OCI-LY1 (cell line): ENCODE measurements at regions not wholly inside any gene's neighbourhood (a gene's known extent, or its start where the extent isn't known, plus 50 kb on each side); places are given as distances from the start of the nearest gene placed in this dataset.
"Not testable (repeated sequence)": the region's sequence is repeated elsewhere in the genome, so short reads cannot be mapped to it uniquely, and the experiment has no call there.

Experiments used
- H2AFZ ChIP-seq: fragments of 200-600 bp; sonication (generic), shearing (Covaris generic); 2 replicates; pipeline ENCODE4 v1.6.0; 2014; ENCODE audit warnings: antibody characterized with exemption, mild to moderate bottlenecking, low read length
- H3F3A ChIP-seq: fragments of 200-600 bp; sonication (generic), shearing (Covaris generic); 2 replicates; pipeline ENCODE4 v1.6.0; 2014; ENCODE audit warnings: mild to moderate bottlenecking, antibody characterized with exemption, low read length, moderate library complexity; ENCODE audit not compliant: insufficient read depth
- H3K27ac ChIP-seq: fragments of 200-600 bp; sonication (generic); 2 replicates; pipeline ENCODE4 v1.5.1; 2014; ENCODE audit warnings: low read length, mixed run types, mild to moderate bottlenecking, low read depth; ENCODE audit not compliant: poor library complexity, severe bottlenecking
- H3K27me3 ChIP-seq: fragments of 200-600 bp; sonication (generic); 2 replicates; pipeline ENCODE4 v1.6.0; 2014; ENCODE audit warnings: antibody characterized with exemption, mild to moderate bottlenecking, low read length, moderate library complexity; ENCODE audit not compliant: insufficient read depth
- H3K36me3 ChIP-seq: fragments of 200-600 bp; sonication (generic); 2 replicates; pipeline ENCODE4 v1.6.1; 2014; ENCODE audit warnings: mild to moderate bottlenecking, antibody characterized with exemption, low read length, moderate library complexity, mixed read lengths; ENCODE audit not compliant: insufficient read depth
- H3K4me1 ChIP-seq: fragments of 200-600 bp; sonication (generic); 2 replicates; pipeline ENCODE4 v1.5.1; 2014; ENCODE audit warnings: mild to moderate bottlenecking, low read length, moderate library complexity; ENCODE audit not compliant: insufficient read depth, severe bottlenecking
- H3K4me2 ChIP-seq: fragments of 200-600 bp; sonication (generic), shearing (Covaris generic); 2 replicates; pipeline ENCODE4 v1.6.1; 2014; ENCODE audit warnings: low read length
- H3K4me3 ChIP-seq: fragments of 200-600 bp; sonication (generic); 2 replicates; pipeline ENCODE4 v1.5.1; 2014; ENCODE audit warnings: low read length, low read depth, mild to moderate bottlenecking, mixed read lengths; ENCODE audit not compliant: poor library complexity, severe bottlenecking
- H3K79me2 ChIP-seq: fragments of 200-600 bp; shearing (Covaris generic); 2 replicates; pipeline ENCODE4 v1.6.1; 2016; ENCODE audit warnings: mixed run types, low read length, mixed read lengths; ENCODE audit not compliant: insufficient read depth
- H3K9ac ChIP-seq: fragments of 200-600 bp; sonication (generic), shearing (Covaris generic); 2 replicates; pipeline ENCODE4 v1.6.1; 2014; ENCODE audit warnings: mild to moderate bottlenecking, low read length, mixed read lengths
- H3K9me2 ChIP-seq: fragments of 200-600 bp; sonication (generic), shearing (Covaris generic); 2 replicates; pipeline ENCODE4 v1.6.1; 2014; ENCODE audit warnings: low read depth, mild to moderate bottlenecking, low read length, mixed read lengths
- H3K9me3 ChIP-seq: fragments of 200-600 bp; shearing (Covaris generic); 2 replicates; pipeline ENCODE4 v1.6.1; 2014; ENCODE audit warnings: low read length, mixed read lengths
- H4K20me1 ChIP-seq: fragments of 200-600 bp; sonication (generic), shearing (Covaris generic); 2 replicates; pipeline ENCODE4 v1.6.0; 2016; ENCODE audit warnings: mild to moderate bottlenecking, low read length; ENCODE audit not compliant: insufficient read depth
- EZH2 ChIP-seq: fragments of 200-600 bp; sonication (generic), shearing (Covaris generic); IDR thresholded peaks from 2 replicates; pipeline ENCODE4 v1.8.0; 2017; ENCODE audit warnings: borderline replicate concordance, mixed run types, mild to moderate bottlenecking, antibody characterized with exemption, low read length, moderate library complexity, mixed read lengths
- TF ChIP-seq, protein P1 (sequence below): fragments of 200-600 bp; sonication (generic), shearing (Covaris generic); IDR thresholded peaks from 2 replicates; pipeline ENCODE4 v1.5.1; 2017; ENCODE audit warnings: mild to moderate bottlenecking, antibody characterized with exemption, low read length, moderate library complexity, mixed read lengths

- Histone ChIP-seq H3K27ac (no peak overlapping the region), H3K9me3 (no peaks in the 10 kb centered on the region), H3K4me2 (no peak overlapping the region), H4K20me1 (no peaks in the 10 kb centered on the region), H3K79me2 (no peaks in the 10 kb centered on the region), H3K36me3 (no peaks in the 10 kb centered on the region), H3K4me3 (no peak overlapping the region), H3F3A (no peaks in the 10 kb centered on the region), H2AFZ (no peak overlapping the region), H3K9me2 (no peaks in the 10 kb centered on the region), H3K27me3 (no peaks in the 10 kb centered on the region), H3K4me1 (no peaks in the 10 kb centered on the region), H3K9ac (no peak overlapping the region)
- TF ChIP-seq, protein P1, sequence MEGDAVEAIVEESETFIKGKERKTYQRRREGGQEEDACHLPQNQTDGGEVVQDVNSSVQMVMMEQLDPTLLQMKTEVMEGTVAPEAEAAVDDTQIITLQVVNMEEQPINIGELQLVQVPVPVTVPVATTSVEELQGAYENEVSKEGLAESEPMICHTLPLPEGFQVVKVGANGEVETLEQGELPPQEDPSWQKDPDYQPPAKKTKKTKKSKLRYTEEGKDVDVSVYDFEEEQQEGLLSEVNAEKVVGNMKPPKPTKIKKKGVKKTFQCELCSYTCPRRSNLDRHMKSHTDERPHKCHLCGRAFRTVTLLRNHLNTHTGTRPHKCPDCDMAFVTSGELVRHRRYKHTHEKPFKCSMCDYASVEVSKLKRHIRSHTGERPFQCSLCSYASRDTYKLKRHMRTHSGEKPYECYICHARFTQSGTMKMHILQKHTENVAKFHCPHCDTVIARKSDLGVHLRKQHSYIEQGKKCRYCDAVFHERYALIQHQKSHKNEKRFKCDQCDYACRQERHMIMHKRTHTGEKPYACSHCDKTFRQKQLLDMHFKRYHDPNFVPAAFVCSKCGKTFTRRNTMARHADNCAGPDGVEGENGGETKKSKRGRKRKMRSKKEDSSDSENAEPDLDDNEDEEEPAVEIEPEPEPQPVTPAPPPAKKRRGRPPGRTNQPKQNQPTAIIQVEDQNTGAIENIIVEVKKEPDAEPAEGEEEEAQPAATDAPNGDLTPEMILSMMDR: no peak
- no peak for TF ChIP-seq EZH2
Observed at GRCh38 chr4:138473339-138473738, 231.2 kb upstream of the SLC7A11 start.

DNA sequence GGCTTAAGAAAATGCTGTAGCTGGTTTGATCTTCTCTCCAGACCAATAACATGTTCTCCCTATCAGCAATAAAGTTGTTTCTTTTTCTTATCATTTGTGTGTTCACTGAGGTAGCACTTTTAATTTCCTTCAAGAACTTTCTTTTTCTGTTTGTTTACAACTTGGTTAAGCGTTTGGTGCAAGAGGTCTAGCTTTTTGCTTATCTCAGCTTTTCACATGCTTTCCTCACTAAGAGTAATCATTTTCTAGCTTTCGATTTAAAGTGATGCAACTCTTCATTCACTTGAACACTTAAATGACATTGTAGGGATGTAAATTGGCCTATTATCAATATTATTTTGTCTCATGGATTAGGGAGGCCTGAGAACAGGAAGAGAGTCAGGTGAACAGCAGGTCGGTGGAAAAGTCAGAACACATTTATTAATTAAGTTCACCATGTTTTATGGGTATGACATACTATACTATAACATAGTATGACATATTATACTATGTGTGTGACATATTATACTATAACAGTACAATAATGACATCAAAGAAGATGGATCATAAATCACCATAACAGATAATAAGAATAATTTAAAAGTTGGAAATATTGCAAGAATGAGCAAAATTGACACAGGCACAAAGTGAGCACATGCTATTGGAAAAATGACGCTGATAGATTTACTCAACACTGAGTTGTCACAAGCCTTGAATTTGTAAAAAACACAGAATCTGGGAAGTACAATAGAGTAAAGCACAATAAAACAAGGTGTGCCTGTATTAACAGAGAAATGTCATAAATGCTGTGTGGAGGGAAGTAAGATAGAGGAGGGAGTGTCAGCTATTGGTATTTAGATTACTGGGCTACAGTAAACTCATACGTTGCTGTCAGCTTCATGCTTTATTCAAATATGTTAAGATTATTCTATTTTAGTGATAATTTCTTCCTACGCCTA is 218.6 kb upstream of the SLC7A11 start:
- H3K9ac ChIP-seq: no peak overlapping the region
- H3K4me3 ChIP-seq: no peak overlapping the region
- TF ChIP-seq EZH2: no peak
- TF ChIP-seq, protein P1: no peak
- H3F3A ChIP-seq: no peaks in the 10 kb centered on the region
- no peaks in the 10 kb centered on the region for H3K27me3 ChIP-seq
- no peak overlapping the region for H2AFZ ChIP-seq
- no peaks in the 10 kb centered on the region for H3K4me1 ChIP-seq
- no peak overlapping the region for H3K4me2 ChIP-seq
- H3K79me2 ChIP-seq: no peaks in the 10 kb centered on the region
- no peaks in the 10 kb centered on the region for H3K36me3 ChIP-seq
- no peaks in the 10 kb centered on the region for H3K9me2 ChIP-seq
- no peaks in the 10 kb centered on the region for H4K20me1 ChIP-seq
- H3K9me3 ChIP-seq: no peaks in the 10 kb centered on the region
- no peak overlapping the region for H3K27ac ChIP-seq

DNA sequence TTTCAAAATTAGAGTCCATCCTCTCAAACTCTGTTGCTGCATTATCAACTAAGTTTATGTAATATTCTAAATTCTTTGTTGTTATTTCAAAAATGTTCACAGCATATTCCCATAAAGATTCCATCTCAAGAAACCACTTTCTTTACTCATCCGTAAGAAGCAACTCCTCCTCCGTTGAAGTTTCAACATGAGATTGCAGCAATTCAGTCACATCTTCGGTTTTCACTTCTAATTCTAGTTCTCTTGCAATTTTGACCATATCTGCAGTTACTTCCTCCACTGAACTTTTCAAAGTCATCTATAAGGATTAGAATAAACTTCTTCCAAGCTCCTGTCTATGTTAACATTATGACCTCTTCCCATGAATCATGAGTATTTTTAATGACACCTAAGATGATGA is 216.6 kb upstream of the SLC7A11 start:
- Histone ChIP-seq H3F3A (no peaks in the 10 kb centered on the region), H3K9ac (no peak overlapping the region), H3K4me1 (no peaks in the 10 kb centered on the region), H3K4me2 (no peak overlapping the region), H2AFZ (no peak overlapping the region), H3K27ac (no peak overlapping the region), H3K27me3 (no peaks in the 10 kb centered on the region), H3K79me2 (no peaks in the 10 kb centered on the region), H3K9me3 (no peaks in the 10 kb centered on the region), H3K9me2 (no peaks in the 10 kb centered on the region), H4K20me1 (no peaks in the 10 kb centered on the region), H3K36me3 (no peaks in the 10 kb centered on the region), H3K4me3 (no peak overlapping the region)
- TF ChIP-seq, protein P1: no peak
- TF ChIP-seq EZH2: no peak

DNA sequence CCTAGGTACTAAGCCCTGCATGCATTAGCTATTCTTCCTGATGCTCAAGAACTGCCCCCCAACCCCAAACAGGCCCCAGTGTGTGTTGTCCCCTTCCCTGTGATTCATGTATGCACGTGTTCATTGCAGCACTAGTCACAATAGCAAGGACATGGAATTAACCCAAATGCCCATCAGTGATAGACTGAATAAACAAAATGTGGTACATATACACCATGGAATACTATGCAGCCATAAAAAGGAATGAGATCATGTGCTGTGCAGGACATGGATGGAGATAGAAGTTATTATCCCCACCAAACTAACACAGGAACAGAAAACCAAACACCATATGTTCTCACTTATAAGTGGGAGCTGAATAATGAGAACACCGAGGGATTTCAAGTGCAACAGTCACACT is 214.2 kb upstream of the SLC7A11 start:
- not testable (repeated sequence) for H4K20me1 ChIP-seq, H3K27ac ChIP-seq, H3F3A ChIP-seq, H3K4me2 ChIP-seq, H3K4me1 ChIP-seq, H2AFZ ChIP-seq, H3K27me3 ChIP-seq, H3K9me2 ChIP-seq, H3K79me2 ChIP-seq, H3K9ac ChIP-seq, H3K36me3 ChIP-seq, H3K9me3 ChIP-seq, H3K4me3 ChIP-seq
